ENCODE measurements at regions not wholly inside any gene's neighbourhood (a gene's known extent, or its start where the extent isn't known, plus 50 kb on each side); places are given as distances from the start of the nearest gene placed in this dataset.

- TF ChIP-seq NFIC (IDR thresholded peaks at IDR 0.05) (no peak), EGR1 (IDR thresholded peaks at IDR 0.05) (no peak), TCF12 (IDR thresholded peaks at IDR 0.05; ENCODE audit: low read depth) (no peak), CREB1 (IDR thresholded peaks at IDR 0.05; ENCODE audit: low read depth) (no peak), EP300 (IDR thresholded peaks at IDR 0.05; ENCODE audit: borderline replicate concordance) (no peak), CEBPB (IDR thresholded peaks at IDR 0.05) (no peak), ZBTB7A (IDR thresholded peaks at IDR 0.05; ENCODE audit: low read depth) (no peak), TEAD4 (IDR thresholded peaks at IDR 0.05) (no peak), TAF1 (IDR thresholded peaks at IDR 0.05; ENCODE audit: low read depth) (no peak), FOXM1 (IDR thresholded peaks at IDR 0.05; ENCODE audit: borderline replicate concordance, low read depth) (no peak), YY1 (IDR thresholded peaks at IDR 0.05; ENCODE audit: low read depth) (no peak), RAD21 (IDR thresholded peaks at IDR 0.05; ENCODE audit: low read depth) (no peak), USF1 (IDR thresholded peaks at IDR 0.05) (no peak)
- TF ChIP-seq, protein P1, sequence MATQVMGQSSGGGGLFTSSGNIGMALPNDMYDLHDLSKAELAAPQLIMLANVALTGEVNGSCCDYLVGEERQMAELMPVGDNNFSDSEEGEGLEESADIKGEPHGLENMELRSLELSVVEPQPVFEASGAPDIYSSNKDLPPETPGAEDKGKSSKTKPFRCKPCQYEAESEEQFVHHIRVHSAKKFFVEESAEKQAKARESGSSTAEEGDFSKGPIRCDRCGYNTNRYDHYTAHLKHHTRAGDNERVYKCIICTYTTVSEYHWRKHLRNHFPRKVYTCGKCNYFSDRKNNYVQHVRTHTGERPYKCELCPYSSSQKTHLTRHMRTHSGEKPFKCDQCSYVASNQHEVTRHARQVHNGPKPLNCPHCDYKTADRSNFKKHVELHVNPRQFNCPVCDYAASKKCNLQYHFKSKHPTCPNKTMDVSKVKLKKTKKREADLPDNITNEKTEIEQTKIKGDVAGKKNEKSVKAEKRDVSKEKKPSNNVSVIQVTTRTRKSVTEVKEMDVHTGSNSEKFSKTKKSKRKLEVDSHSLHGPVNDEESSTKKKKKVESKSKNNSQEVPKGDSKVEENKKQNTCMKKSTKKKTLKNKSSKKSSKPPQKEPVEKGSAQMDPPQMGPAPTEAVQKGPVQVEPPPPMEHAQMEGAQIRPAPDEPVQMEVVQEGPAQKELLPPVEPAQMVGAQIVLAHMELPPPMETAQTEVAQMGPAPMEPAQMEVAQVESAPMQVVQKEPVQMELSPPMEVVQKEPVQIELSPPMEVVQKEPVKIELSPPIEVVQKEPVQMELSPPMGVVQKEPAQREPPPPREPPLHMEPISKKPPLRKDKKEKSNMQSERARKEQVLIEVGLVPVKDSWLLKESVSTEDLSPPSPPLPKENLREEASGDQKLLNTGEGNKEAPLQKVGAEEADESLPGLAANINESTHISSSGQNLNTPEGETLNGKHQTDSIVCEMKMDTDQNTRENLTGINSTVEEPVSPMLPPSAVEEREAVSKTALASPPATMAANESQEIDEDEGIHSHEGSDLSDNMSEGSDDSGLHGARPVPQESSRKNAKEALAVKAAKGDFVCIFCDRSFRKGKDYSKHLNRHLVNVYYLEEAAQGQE (IDR thresholded peaks at IDR 0.05; ENCODE audit: low read depth): no peak
- TF ChIP-seq, protein P2, sequence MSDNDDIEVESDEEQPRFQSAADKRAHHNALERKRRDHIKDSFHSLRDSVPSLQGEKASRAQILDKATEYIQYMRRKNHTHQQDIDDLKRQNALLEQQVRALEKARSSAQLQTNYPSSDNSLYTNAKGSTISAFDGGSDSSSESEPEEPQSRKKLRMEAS (IDR thresholded peaks at IDR 0.05): no peak
Observed at GRCh38 chr16:18045356-18045755, 291.2 kb downstream of the NPIPA8 start.

DNA sequence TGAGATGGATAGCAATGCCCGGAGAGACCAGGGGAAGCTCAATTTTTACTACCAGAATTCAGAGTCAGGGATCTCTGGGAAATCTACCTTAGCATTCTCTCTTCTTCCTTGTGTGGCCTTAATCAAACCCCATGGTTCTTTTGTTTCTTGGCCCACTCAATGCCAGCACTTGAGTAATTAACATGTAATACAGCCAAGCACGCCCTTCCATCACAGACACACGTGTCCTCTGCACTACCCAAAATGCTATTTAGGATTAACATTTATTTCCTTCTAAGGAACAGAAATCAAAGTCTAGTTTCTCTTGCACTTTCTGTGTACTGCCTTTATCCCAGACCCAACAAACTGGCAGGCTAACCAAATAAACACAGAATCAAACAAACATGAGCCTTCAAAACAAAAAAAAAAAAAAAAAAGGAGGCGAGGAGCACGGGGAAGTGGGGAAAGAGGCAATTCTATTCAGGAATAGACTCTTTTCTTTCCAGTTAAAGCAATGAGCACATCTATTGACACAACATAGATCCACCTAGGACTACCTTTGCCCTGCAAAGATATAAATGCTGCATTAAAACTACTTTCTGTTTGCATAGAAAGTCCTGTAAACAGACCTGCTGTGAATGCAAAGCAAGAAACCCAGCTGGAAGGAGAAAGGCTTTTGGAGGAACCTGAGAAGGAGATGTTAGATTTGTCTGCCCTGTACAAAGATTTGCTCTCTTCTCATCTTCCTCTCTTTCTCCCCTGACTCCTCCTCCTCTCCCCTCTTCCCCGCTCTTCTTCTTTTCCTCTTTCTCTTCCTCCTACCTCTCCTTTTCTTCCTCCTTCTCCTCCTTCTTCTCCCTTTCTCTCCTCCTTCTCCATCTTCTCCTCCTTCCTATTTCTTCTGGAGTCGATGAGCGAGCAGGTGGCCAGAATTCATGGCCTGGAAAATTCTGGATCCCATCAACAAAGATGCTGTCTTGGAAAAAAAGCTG lies 294.4 kb downstream of the NPIPA8 start:
- no peak for TF ChIP-seq EGR1 (IDR thresholded peaks at IDR 0.05)

DNA sequence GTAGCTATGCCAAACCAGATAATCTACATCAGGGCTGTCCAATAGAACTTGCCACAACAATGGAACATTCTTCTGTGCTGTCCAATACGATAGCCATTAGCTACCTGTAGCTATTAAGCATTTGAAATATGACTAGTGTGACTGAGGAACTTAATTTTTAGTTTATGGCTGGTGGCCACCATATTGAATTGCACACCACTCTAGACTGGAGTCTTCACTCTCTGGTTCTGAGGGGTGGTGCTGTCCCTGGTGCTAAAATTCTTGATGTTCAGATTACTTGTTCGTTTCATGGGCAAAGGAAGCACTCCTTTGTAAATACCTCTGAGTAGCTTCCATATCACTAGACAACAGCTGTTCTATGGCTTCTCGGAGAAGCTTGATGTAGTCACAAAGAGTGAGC lies 296.6 kb downstream of the NPIPA8 start:
- TF ChIP-seq, protein P1 (IDR thresholded peaks at IDR 0.05; ENCODE audit: low read depth): peak; percentile 72; the same call in 1 of the 2 replicates
- no peak for TF ChIP-seq CEBPB (IDR thresholded peaks at IDR 0.05)
- no peak for TF ChIP-seq EGR1 (IDR thresholded peaks at IDR 0.05)

- no peak for TF ChIP-seq NFIC (IDR thresholded peaks at IDR 0.05)
- TF ChIP-seq, protein P2 (IDR thresholded peaks at IDR 0.05): no peak
- TF ChIP-seq FOXM1 (IDR thresholded peaks at IDR 0.05; ENCODE audit: borderline replicate concordance, low read depth): no peak
- TF ChIP-seq EGR1 (IDR thresholded peaks at IDR 0.05): no peak
- no peak for TF ChIP-seq CEBPB (IDR thresholded peaks at IDR 0.05)
Observed at GRCh38 chr16:18037051-18037450, 299.5 kb downstream of the NPIPA8 start.

DNA sequence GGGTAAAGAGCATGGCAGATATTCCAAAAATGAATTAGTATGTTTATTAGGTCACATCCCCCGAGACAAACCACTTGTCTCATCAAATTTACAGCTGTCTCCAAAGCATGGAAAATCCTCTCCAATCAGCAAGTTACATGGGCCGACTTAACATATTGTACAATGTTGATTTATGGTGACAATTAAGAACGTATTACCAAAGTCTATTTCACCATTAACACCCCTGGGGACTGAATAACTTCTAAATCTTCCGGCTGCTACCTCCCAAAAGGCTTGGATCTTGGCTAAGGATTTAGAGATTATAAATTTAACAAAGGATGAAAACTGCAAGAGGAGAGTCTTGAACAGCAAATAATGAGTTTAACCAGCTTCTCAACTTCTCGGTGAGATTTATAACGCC lies 311.9 kb downstream of the NPIPA8 start:
- TF ChIP-seq YY1 (IDR thresholded peaks at IDR 0.05; ENCODE audit: low read depth) (no peak), EGR1 (IDR thresholded peaks at IDR 0.05) (no peak), TCF12 (IDR thresholded peaks at IDR 0.05; ENCODE audit: low read depth) (no peak), TAF1 (IDR thresholded peaks at IDR 0.05; ENCODE audit: low read depth) (no peak), ZBTB7A (IDR thresholded peaks at IDR 0.05; ENCODE audit: low read depth) (no peak), RAD21 (IDR thresholded peaks at IDR 0.05; ENCODE audit: low read depth) (no peak), EP300 (IDR thresholded peaks at IDR 0.05; ENCODE audit: borderline replicate concordance) (no peak), CEBPB (IDR thresholded peaks at IDR 0.05) (no peak), NFIC (IDR thresholded peaks at IDR 0.05) (no peak)
- TF ChIP-seq, protein P2 (IDR thresholded peaks at IDR 0.05): no peak
- TF ChIP-seq, protein P1 (IDR thresholded peaks at IDR 0.05; ENCODE audit: low read depth): no peak

Measured in Ishikawa (cell line).